ENCODE measurements at regions not wholly inside any gene's neighbourhood (a gene's known extent, or its start where the extent isn't known, plus 50 kb on each side); places are given as distances from the start of the nearest gene placed in this dataset.

DNA sequence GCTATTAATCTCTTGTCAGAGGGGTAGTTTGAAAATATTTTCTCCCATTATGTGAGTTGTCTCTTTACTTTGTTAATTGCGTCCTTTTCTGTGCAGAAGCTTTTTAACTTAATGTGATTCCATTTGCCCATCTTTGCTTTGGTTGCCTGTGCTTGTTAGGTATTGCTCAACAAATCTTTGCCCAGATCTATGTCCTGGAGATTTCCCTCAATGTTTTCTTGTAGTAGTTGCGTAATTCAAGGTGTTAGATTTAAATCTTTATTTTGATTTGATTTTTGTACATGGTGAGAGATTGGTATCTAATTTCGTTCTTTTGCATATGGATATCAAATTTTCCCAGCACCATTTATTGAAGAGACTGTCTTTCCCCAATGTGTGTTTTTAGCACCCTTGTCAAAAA lies 567.2 kb downstream of the DNAJB9 start:
- H3K27me3 ChIP-seq (ENCODE audit: control insufficient read depth in 2 of 2, insufficient read depth in 2 of 2, low read length in 2 of 2), result no peaks in the 10 kb centered on the region
- WGBS (ENCODE audit: insufficient coverage), result 80% methylated on average over 1 of the region's 3 CpGs
- no peak for TF ChIP-seq CTCF (IDR thresholded peaks at IDR 0.05)
- Mint-ChIP-seq H3K27me3 (ENCODE audit: low read depth in 3 of 3) (peaks cover 0 to 2% (median 0%) of the 10 kb centered on the region in 3 donors), H3K27ac (no peak overlapping the region), H3K4me3 (no peak overlapping the region), H3K4me1 (no peaks in the 10 kb centered on the region), H3K36me3 (no peaks in the 10 kb centered on the region), H3K9me3 (peaks cover 2 to 17% (median 6%) of the 10 kb centered on the region in 7 donors)
- H2AFZ ChIP-seq (ENCODE audit: insufficient read depth, low read depth, low read length, poor library complexity, severe bottlenecking), result no peak overlapping the region
- H3K4me1 ChIP-seq (ENCODE audit: control insufficient read depth in 1 of 2, insufficient read depth in 2 of 2, low read length in 2 of 2), result no peaks in the 10 kb centered on the region
- DNase-seq, result no peak
- no peak overlapping the region for H3K4me3 ChIP-seq (replicated peaks in 1 of 3; ENCODE audit: low read depth in 2 of 3, low read length in 3 of 3)
- H3K9ac ChIP-seq (ENCODE audit: insufficient read depth, low read length, poor library complexity, severe bottlenecking), result no peak overlapping the region
- peaks cover 10 to 12% of the 10 kb centered on the region in 2 donors for H3K9me3 ChIP-seq (replicated peaks in 1 of 2; ENCODE audit: control insufficient read depth in 1 of 2, insufficient read depth in 1 of 2, low read length in 2 of 2)
- H3K4me2 ChIP-seq (replicated peaks; ENCODE audit: extremely low read depth, low read length, poor library complexity, severe bottlenecking), result no peak overlapping the region
- intact Hi-C loops (cut with micrococcal nuclease), result no loop called here
- H3K36me3 ChIP-seq (replicated peaks in 1 of 2; ENCODE audit: control insufficient read depth in 1 of 2, insufficient read depth in 2 of 2, low read length in 2 of 2), result no peaks in the 10 kb centered on the region
- H3K79me2 ChIP-seq (ENCODE audit: insufficient read depth, low read length), result no peaks in the 10 kb centered on the region
- no peak overlapping the region for H3K27ac ChIP-seq (ENCODE audit: low read depth in 1 of 2, low read length in 2 of 2)
- no peaks in the 10 kb centered on the region for H4K20me1 ChIP-seq (ENCODE audit: insufficient read depth, low read length)

DNA sequence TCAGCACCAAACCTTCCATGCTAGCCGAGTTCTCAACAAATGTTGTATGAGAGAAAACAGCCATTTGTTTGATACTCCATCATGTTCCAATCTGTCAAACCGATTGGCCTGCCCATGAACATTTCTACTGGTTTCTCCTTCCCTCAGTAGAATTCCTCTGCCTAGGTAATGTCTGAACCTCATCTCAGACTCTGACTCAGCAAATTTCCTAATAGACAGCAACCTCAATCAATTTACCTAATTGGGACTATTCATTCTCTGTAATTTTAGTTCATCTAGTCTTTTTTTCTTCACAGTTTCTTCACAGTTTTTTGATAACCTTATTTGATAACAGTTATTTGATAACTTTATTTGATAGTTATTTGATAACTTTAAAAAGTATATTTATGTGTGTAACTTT lies 585.1 kb downstream of the DNAJB9 start:
- peaks cover 0 to 3% (median 0%) of the 10 kb centered on the region in 3 donors for H3K27me3 Mint-ChIP-seq (ENCODE audit: low read depth in 3 of 3)
- 55% methylated on average over 1 of the region's 2 CpGs for WGBS (ENCODE audit: insufficient coverage)
- Histone ChIP-seq H3K9ac (ENCODE audit: insufficient read depth, low read length, poor library complexity, severe bottlenecking) (no peak overlapping the region), H3K79me2 (ENCODE audit: insufficient read depth, low read length) (no peaks in the 10 kb centered on the region), H2AFZ (ENCODE audit: insufficient read depth, low read depth, low read length, poor library complexity, severe bottlenecking) (no peak overlapping the region), H3K36me3 (replicated peaks in 1 of 2; ENCODE audit: control insufficient read depth in 1 of 2, insufficient read depth in 2 of 2, low read length in 2 of 2) (no peaks in the 10 kb centered on the region), H4K20me1 (ENCODE audit: insufficient read depth, low read length) (no peaks in the 10 kb centered on the region), H3K9me3 (replicated peaks in 1 of 2; ENCODE audit: control insufficient read depth in 1 of 2, insufficient read depth in 1 of 2, low read length in 2 of 2) (peaks cover 0 to 7% of the 10 kb centered on the region in 2 donors), H3K27me3 (ENCODE audit: control insufficient read depth in 2 of 2, insufficient read depth in 2 of 2, low read length in 2 of 2) (no peaks in the 10 kb centered on the region), H3K4me3 (replicated peaks in 1 of 3; ENCODE audit: low read depth in 2 of 3, low read length in 3 of 3) (no peak overlapping the region), H3K27ac (ENCODE audit: low read depth in 1 of 2, low read length in 2 of 2) (no peak overlapping the region), H3K4me1 (ENCODE audit: control insufficient read depth in 1 of 2, insufficient read depth in 2 of 2, low read length in 2 of 2) (no peaks in the 10 kb centered on the region), H3K4me2 (replicated peaks; ENCODE audit: extremely low read depth, low read length, poor library complexity, severe bottlenecking) (no peak overlapping the region)
- intact Hi-C loops (cut with micrococcal nuclease), result no loop called here
- H3K4me1 Mint-ChIP-seq, result no peaks in the 10 kb centered on the region
- no peak for TF ChIP-seq CTCF (IDR thresholded peaks at IDR 0.05)
- peaks cover 2 to 16% (median 7%) of the 10 kb centered on the region in 7 donors for H3K9me3 Mint-ChIP-seq
- H3K4me3 Mint-ChIP-seq, result no peak overlapping the region
- no peak overlapping the region for H3K27ac Mint-ChIP-seq
- no peak for DNase-seq
- no peaks in the 10 kb centered on the region for H3K36me3 Mint-ChIP-seq
